ENCODE measurements at regions not wholly inside any gene's neighbourhood (a gene's known extent, or its start where the extent isn't known, plus 50 kb on each side); places are given as distances from the start of the nearest gene placed in this dataset.
"Not testable (repeated sequence)": the region's sequence is repeated elsewhere in the genome, so short reads cannot be mapped to it uniquely, and the experiment has no call there.

GRCh38 chrX:102784550-102784949 is 64.0 kb downstream of the GPRASP3 start:
- Mint-ChIP-seq H3K36me3 (ENCODE audit: insufficient read depth) (peaks cover 1% of the 10 kb centered on the region), H3K4me3 (no peak overlapping the region), H3K27ac (ENCODE audit: low read depth) (no peak overlapping the region), H3K27me3 (no peaks in the 10 kb centered on the region), H3K9me3 (no peaks in the 10 kb centered on the region), H3K4me1 (peaks cover 5% of the 10 kb centered on the region)
- DNase-seq (ENCODE audit: low spot score in 2 of 2) (no peak), ATAC-seq (replicated peaks; ENCODE audit: extremely low read depth, poor library complexity, severe bottlenecking) (no peak)

DNA sequence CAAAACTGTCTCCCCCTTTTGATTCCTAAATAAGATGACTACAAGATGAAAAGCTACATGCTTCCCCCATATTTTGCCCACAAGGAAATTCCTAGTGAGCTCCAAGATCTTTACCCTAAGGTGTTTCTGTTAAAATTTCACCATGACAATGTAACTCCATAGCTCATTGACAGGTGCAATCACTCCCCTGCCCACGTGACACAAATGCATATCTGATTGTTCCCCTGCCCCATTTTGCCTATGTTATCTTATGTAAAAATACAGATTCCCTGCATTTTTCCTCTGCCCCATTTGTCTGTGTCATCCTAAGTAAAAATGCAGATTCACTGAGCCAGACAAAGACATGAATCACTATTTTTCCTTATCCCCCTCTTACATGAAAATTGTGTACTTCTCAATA is 66.7 kb downstream of the GPRASP3 start:
- Mint-ChIP-seq H3K36me3 (ENCODE audit: insufficient read depth) (peaks cover 1% of the 10 kb centered on the region), H3K27me3 (no peaks in the 10 kb centered on the region), H3K27ac (ENCODE audit: low read depth) (no peak overlapping the region), H3K4me1 (peaks cover 4% of the 10 kb centered on the region), H3K9me3 (no peaks in the 10 kb centered on the region), H3K4me3 (no peak overlapping the region)
- no peak for DNase-seq (ENCODE audit: low spot score in 2 of 2)
- ATAC-seq (replicated peaks; ENCODE audit: extremely low read depth, poor library complexity, severe bottlenecking) = no peak

DNA sequence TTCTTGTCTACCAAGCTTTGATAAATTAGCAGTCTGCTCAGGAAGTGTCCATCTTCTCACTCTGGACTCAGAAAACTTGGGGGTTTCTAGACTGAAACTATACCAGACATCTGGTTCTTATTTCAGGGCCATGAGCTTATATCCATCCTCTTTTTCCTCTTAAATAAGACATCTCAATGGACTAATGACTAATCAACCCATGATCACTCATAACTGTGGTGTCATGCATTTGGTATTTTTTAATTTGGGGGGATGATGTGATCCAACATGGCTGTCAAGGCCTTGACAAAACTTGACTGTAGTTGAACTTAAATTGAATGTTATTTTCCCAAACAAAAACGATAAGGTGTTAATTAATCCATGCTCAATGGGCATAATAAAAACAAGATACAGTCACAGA is 87.8 kb downstream of the GPRASP3 start:
- ATAC-seq (replicated peaks; ENCODE audit: extremely low read depth, poor library complexity, severe bottlenecking) (no peak), DNase-seq (ENCODE audit: low spot score in 2 of 2) (no peak)
- H3K27ac Mint-ChIP-seq (ENCODE audit: low read depth) = no peak overlapping the region
- no peaks in the 10 kb centered on the region for H3K27me3 Mint-ChIP-seq
- no peak overlapping the region for H3K4me3 Mint-ChIP-seq
- no peaks in the 10 kb centered on the region for H3K9me3 Mint-ChIP-seq
- no peaks in the 10 kb centered on the region for H3K4me1 Mint-ChIP-seq
- H3K36me3 Mint-ChIP-seq (ENCODE audit: insufficient read depth) = no peaks in the 10 kb centered on the region

DNA sequence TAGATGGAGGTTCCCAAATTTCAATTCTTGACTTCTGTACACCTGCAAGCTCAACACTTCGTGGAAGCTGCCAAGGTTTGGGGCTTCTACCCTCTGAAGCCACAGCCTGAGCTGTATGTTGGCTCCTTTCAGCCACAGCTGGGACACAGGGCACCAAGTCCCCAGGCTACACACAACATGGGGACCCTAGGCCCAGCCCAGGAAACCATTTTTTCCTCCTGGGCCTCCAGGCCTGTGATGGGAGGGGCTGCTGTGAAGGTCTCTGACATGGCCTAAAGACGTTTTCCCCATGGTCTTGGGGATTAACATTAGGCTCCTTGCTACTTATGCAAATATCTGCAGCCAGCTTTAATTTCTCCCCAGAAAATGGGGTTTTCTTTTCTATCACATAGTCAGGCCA is 97.7 kb downstream of the GPRASP3 start:
- H3K27ac Mint-ChIP-seq (ENCODE audit: low read depth); H3K9me3 Mint-ChIP-seq; ATAC-seq (replicated peaks; ENCODE audit: extremely low read depth, poor library complexity, severe bottlenecking); H3K27me3 Mint-ChIP-seq; H3K4me1 Mint-ChIP-seq; H3K36me3 Mint-ChIP-seq (ENCODE audit: insufficient read depth); DNase-seq (ENCODE audit: low spot score in 2 of 2); H3K4me3 Mint-ChIP-seq: not testable (repeated sequence)

DNA sequence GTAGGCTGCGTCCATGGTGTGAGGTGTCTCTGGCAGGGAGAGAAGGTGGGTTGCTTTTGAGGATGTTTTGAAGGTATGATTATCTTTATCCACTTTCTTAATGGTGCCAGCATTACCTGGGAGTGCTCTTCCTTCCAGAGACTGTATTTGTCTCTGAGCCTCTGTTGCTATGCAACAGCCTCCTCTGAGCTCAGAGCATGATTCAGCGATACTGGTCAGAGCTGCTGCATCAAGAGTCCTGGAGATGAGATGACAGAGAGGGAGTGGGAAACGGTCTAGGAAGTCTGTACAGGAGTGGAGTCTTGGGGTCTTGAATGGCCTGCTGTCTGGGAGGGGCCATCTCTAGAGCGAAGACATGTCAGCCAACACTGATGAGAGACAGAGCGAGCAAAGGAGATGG is 104.4 kb upstream of the RAB40AL start:
- Mint-ChIP-seq H3K9me3 (no peaks in the 10 kb centered on the region), H3K4me1 (no peaks in the 10 kb centered on the region), H3K36me3 (ENCODE audit: insufficient read depth) (peaks cover 2% of the 10 kb centered on the region), H3K4me3 (no peak overlapping the region), H3K27ac (ENCODE audit: low read depth) (no peak overlapping the region), H3K27me3 (no peaks in the 10 kb centered on the region)
- DNase-seq (ENCODE audit: low spot score in 2 of 2) (no peak), ATAC-seq (replicated peaks; ENCODE audit: extremely low read depth, poor library complexity, severe bottlenecking) (no peak)

DNA sequence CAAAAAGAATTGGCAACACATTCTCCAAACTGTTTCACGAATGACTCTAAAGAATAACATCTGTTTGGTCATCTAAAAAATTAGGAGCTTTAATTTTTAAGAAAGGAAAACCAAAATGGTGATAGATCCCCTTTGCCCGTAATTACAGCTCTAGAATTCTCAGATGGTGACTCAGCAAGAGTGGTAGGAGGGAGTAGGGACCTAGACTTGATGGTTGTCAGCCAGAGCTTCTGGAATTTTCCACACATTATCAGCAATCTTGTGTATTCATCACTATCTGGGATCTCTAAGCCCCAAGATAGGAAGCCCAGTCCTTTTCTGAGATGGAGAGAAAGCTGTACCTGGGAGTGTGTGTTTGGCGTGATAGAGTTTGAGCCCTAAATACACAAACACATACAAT is 103.9 kb upstream of the RAB40AL start:
- Mint-ChIP-seq H3K27me3 (no peaks in the 10 kb centered on the region), H3K36me3 (ENCODE audit: insufficient read depth) (peaks cover 2% of the 10 kb centered on the region), H3K9me3 (no peaks in the 10 kb centered on the region), H3K4me3 (no peak overlapping the region), H3K27ac (ENCODE audit: low read depth) (no peak overlapping the region), H3K4me1 (no peaks in the 10 kb centered on the region)
- no peak for ATAC-seq (replicated peaks; ENCODE audit: extremely low read depth, poor library complexity, severe bottlenecking)
- DNase-seq (ENCODE audit: low spot score in 2 of 2) = no peak

DNA sequence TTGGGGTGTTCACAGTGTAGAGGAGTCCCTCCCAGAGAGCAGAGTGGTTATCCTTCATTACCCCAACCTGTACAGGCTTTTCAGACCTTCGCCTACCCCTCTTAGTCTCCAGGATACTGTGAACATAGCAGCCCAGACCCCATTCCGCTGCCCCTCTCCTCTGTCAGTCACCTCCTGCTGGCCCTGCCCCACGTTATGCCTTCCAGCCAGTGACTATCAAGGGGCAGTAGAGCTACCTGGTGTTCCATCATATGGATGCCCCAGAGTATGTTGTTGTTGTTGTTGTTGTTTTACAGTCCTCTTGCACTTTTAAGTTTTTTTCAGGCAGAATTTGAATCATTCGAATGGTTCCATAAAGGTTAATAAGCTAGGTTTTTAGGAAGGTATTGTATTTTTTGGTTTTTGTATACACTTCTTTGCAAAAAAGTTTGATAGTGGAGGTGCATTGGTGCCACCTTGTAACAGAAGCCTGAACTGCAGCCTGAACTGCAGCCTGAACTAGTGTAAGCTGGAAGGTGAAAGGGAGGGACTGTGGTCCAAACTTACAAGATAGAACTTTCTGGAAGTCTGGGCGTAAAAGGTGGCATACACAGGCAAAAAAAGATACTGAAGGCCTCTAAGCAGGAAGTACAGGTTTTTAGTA is 101.4 kb upstream of the RAB40AL start:
- DNase-seq (ENCODE audit: low spot score in 2 of 2) = no peak
- Mint-ChIP-seq H3K27ac (ENCODE audit: low read depth) (no peak overlapping the region), H3K9me3 (no peaks in the 10 kb centered on the region), H3K4me3 (no peak overlapping the region), H3K4me1 (no peaks in the 10 kb centered on the region), H3K36me3 (ENCODE audit: insufficient read depth) (peaks cover 2% of the 10 kb centered on the region), H3K27me3 (no peaks in the 10 kb centered on the region)
- ATAC-seq (replicated peaks; ENCODE audit: extremely low read depth, poor library complexity, severe bottlenecking) = no peak

GRCh38 chrX:102837847-102838246 is 99.2 kb upstream of the RAB40AL start:
- Mint-ChIP-seq H3K4me1 (no peaks in the 10 kb centered on the region), H3K9me3 (no peaks in the 10 kb centered on the region), H3K27ac (ENCODE audit: low read depth) (no peak overlapping the region), H3K27me3 (no peaks in the 10 kb centered on the region), H3K36me3 (ENCODE audit: insufficient read depth) (peaks cover 2% of the 10 kb centered on the region), H3K4me3 (no peak overlapping the region)
- DNase-seq (ENCODE audit: low spot score in 2 of 2) (no peak), ATAC-seq (replicated peaks; ENCODE audit: extremely low read depth, poor library complexity, severe bottlenecking) (no peak)

DNA sequence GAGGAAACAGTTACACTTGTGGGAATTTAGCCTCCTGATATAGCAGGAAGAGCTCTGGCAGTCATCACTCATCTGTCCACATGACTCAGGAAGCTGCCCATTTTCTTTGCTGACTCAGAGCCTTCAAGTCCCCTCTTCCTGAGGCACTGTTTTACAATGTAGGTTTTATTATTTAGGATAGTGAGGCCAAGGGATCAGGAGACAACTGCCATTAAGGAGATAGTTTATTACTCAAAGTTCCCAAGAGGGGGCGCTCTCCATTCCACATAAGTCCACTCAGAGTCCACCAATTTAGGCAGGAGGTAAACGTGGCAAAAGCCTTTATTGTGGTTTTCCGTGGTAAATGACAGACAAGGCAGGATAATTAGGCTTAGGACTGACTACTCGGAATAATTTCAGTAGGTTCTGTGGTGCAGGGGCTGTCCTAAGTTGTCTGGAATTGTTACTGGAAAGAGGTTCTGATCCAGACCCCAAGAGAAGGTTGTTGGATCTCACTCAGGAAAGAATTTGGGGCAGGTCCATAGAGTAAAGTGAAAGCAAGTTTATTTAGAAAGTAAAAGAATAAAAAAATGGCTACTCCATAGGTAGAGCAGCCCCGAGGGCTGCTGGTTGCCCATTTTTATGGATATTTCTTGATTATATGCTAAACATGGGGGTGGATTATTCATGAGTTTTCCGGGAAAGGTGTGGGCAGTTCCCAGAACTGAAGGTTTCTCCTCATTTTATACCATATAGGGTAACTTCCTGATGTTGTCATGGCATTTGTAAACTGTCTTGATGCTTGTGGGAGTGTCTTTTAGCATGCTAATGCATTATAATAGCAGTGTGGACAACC is 96.0 kb upstream of the RAB40AL start:
- Mint-ChIP-seq H3K9me3 (no peaks in the 10 kb centered on the region), H3K27ac (ENCODE audit: low read depth) (no peak overlapping the region), H3K4me1 (no peaks in the 10 kb centered on the region), H3K4me3 (no peak overlapping the region), H3K27me3 (no peaks in the 10 kb centered on the region), H3K36me3 (ENCODE audit: insufficient read depth) (peaks cover 5% of the 10 kb centered on the region)
- ATAC-seq (replicated peaks; ENCODE audit: extremely low read depth, poor library complexity, severe bottlenecking) (no peak), DNase-seq (ENCODE audit: low spot score in 2 of 2) (no peak)

DNA sequence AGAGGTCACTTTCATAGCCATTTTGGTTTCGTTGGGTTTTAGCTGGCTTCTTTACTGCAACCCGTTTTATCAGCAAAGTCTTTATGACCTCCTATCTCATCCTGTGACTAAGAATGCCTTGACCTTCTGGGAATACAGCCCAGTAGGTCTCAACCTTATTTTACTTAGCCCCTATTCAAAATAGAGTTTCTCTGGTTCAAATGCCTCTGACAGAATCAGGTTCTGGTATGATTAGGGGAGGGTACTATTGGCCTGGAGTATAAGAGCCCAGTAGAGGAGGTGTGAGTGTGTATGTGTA is 95.4 kb upstream of the RAB40AL start:
- Mint-ChIP-seq H3K27me3 (no peaks in the 10 kb centered on the region), H3K4me3 (no peak overlapping the region), H3K4me1 (no peaks in the 10 kb centered on the region), H3K9me3 (no peaks in the 10 kb centered on the region), H3K27ac (ENCODE audit: low read depth) (no peak overlapping the region), H3K36me3 (ENCODE audit: insufficient read depth) (peaks cover 5% of the 10 kb centered on the region)
- ATAC-seq (replicated peaks; ENCODE audit: extremely low read depth, poor library complexity, severe bottlenecking) = no peak
- no peak for DNase-seq (ENCODE audit: low spot score in 2 of 2)

GRCh38 chrX:102845020-102845419 is 92.1 kb upstream of the RAB40AL start:
- no peaks in the 10 kb centered on the region for H3K27me3 Mint-ChIP-seq
- H3K9me3 Mint-ChIP-seq = no peaks in the 10 kb centered on the region
- H3K27ac Mint-ChIP-seq (ENCODE audit: low read depth) = no peak overlapping the region
- peaks cover 4% of the 10 kb centered on the region for H3K36me3 Mint-ChIP-seq (ENCODE audit: insufficient read depth)
- ATAC-seq (replicated peaks; ENCODE audit: extremely low read depth, poor library complexity, severe bottlenecking) (no peak), DNase-seq (ENCODE audit: low spot score in 2 of 2) (no peak)
- no peak overlapping the region for H3K4me3 Mint-ChIP-seq
- no peaks in the 10 kb centered on the region for H3K4me1 Mint-ChIP-seq

GRCh38 chrX:102846544-102847236 is 90.4 kb upstream of the RAB40AL start:
- H3K4me3 Mint-ChIP-seq = no peak overlapping the region
- ATAC-seq (replicated peaks; ENCODE audit: extremely low read depth, poor library complexity, severe bottlenecking) = no peak
- H3K27me3 Mint-ChIP-seq = no peaks in the 10 kb centered on the region
- DNase-seq (ENCODE audit: low spot score in 2 of 2) = no peak
- no peaks in the 10 kb centered on the region for H3K9me3 Mint-ChIP-seq
- no peaks in the 10 kb centered on the region for H3K4me1 Mint-ChIP-seq
- H3K36me3 Mint-ChIP-seq (ENCODE audit: insufficient read depth) = peaks cover 4% of the 10 kb centered on the region
- no peak overlapping the region for H3K27ac Mint-ChIP-seq (ENCODE audit: low read depth)

- DNase-seq (ENCODE audit: low spot score in 2 of 2) (no peak), ATAC-seq (replicated peaks; ENCODE audit: extremely low read depth, poor library complexity, severe bottlenecking) (no peak)
- Mint-ChIP-seq H3K27ac (ENCODE audit: low read depth) (no peak overlapping the region), H3K4me1 (no peaks in the 10 kb centered on the region), H3K27me3 (no peaks in the 10 kb centered on the region), H3K9me3 (no peaks in the 10 kb centered on the region), H3K4me3 (no peak overlapping the region), H3K36me3 (ENCODE audit: insufficient read depth) (peaks cover 4% of the 10 kb centered on the region)
Measured at GRCh38 chrX:102847362-102847761, 89.7 kb upstream of the RAB40AL start.

Data from central memory CD8-positive, alpha-beta T cell (primary cell).